Transverse colon (tissue), 4 donors: ENCODE measurements at regions not wholly inside any gene's neighbourhood (a gene's known extent, or its start where the extent isn't known, plus 50 kb on each side); places are given as distances from the start of the nearest gene placed in this dataset.

Experiments
- CTCF ChIP-seq, 5 experiments: fragments of 200-600 bp in 3 of 5; fragments of 450-650 bp in 2 of 5; sonication (generic) in 3 of 5; IDR thresholded peaks; 1 replicate in 2 of 5; 2 replicates in 3 of 5; pipeline ENCODE4 v1.5.1; 2016 to 2017; ENCODE audit warnings: antibody characterized with exemption in 5 of 5, inconsistent platforms in 3 of 5, mild to moderate bottlenecking in 2 of 5, moderate library complexity in 1 of 5
- POLR2AphosphoS5 ChIP-seq, 3 donors: sonication (generic); formaldehyde crosslinking; IDR thresholded peaks; one replicate each; pipeline ENCODE4 v1.6.1; 2016; ENCODE audit warnings: antibody characterized with exemption in 3 of 3

DNA sequence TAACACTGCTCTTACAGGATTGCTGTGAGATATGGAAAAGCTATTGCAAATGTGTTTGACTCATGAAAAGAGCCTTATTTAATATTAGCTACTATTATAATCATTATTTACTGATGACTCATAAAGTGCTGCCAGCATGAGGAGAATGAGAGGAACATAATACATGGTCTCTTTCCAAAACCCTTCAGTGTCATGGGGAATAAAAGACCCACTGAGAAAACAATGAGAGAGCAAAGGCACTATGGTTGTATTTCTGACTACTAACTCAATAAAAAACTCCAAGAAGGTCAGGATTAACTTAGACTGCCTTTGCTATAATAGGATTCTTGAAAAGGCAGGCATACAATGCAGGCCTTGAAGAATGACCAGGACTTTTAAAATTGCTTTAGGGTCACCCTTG lies 633.5 kb downstream of the DTWD2 start:
- TF ChIP-seq CTCF (IDR thresholded peaks at IDR 0.05) (no peak), POLR2AphosphoS5 (IDR thresholded peaks at IDR 0.05) (no peak)
